ENCODE measurements at regions not wholly inside any gene's neighbourhood (a gene's known extent, or its start where the extent isn't known, plus 50 kb on each side); places are given as distances from the start of the nearest gene placed in this dataset.

GRCh38 chr1:163540727-163541126, 219.0 kb downstream of the NUF2 start:
- no peaks in the 10 kb centered on the region for H3K36me3 ChIP-seq (ENCODE audit: insufficient read depth, low read length)
- H3K4me3 ChIP-seq (ENCODE audit: low read depth, low read length, poor library complexity, severe bottlenecking), result no peak overlapping the region
- DNase-seq (ENCODE audit: low spot score), result no peak
- no TSS peak for BruUV-seq (replicated peaks)
- no peak overlapping the region for H3K27ac ChIP-seq (ENCODE audit: low read depth, low read length, poor library complexity, severe bottlenecking)
- no peaks in the 10 kb centered on the region for H3K9me2 ChIP-seq (ENCODE audit: insufficient read depth, low read length)
- intact Hi-C loops (cut with micrococcal nuclease; ENCODE audit: unreplicated experiment), result no loop called here
- ChIA-PET POLR2A (no interaction called here), CTCF (ENCODE audit: unreplicated experiment) (no interaction called here)
- H3K79me2 ChIP-seq (ENCODE audit: insufficient read depth, low read depth, low read length), result no peaks in the 10 kb centered on the region
- H2AFZ ChIP-seq (ENCODE audit: low read length), result no peak overlapping the region
- TF ChIP-seq EZH2phosphoT487 (IDR thresholded peaks at IDR 0.05; ENCODE audit: borderline replicate concordance, low read depth, low read length), result no peak
- TF ChIP-seq, protein P1, sequence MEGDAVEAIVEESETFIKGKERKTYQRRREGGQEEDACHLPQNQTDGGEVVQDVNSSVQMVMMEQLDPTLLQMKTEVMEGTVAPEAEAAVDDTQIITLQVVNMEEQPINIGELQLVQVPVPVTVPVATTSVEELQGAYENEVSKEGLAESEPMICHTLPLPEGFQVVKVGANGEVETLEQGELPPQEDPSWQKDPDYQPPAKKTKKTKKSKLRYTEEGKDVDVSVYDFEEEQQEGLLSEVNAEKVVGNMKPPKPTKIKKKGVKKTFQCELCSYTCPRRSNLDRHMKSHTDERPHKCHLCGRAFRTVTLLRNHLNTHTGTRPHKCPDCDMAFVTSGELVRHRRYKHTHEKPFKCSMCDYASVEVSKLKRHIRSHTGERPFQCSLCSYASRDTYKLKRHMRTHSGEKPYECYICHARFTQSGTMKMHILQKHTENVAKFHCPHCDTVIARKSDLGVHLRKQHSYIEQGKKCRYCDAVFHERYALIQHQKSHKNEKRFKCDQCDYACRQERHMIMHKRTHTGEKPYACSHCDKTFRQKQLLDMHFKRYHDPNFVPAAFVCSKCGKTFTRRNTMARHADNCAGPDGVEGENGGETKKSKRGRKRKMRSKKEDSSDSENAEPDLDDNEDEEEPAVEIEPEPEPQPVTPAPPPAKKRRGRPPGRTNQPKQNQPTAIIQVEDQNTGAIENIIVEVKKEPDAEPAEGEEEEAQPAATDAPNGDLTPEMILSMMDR (conservative IDR thresholded peaks at IDR 0.05; ENCODE audit: low read length), result no peak
- H3K9me3 ChIP-seq (ENCODE audit: low read length), result no peaks in the 10 kb centered on the region
- H4K20me1 ChIP-seq (ENCODE audit: insufficient read depth, low read length), result no peaks in the 10 kb centered on the region
- H3K4me2 ChIP-seq (ENCODE audit: low read length), result no peak overlapping the region
- no peaks in the 10 kb centered on the region for H3K4me1 ChIP-seq (ENCODE audit: insufficient read depth, low read length, poor library complexity, severe bottlenecking)

DNA sequence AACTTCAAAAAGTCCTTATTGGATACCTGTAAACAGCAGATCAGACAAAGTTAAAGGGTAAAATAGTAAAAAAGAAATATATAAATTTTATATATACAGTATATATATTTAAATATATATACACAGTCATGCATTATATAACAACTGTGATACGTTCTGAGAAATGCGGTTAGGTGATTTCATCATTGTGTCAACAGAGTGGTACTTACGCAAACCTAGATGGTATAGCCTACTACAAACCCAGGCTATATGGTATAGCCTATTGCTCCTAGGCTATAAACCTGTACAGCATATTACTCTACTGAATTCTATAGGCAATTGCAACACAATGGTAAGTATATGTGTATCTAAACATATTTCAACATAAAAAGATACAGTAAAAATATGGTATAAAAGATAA, 222.7 kb downstream of the NUF2 start:
- TF ChIP-seq EZH2phosphoT487 (IDR thresholded peaks at IDR 0.05; ENCODE audit: borderline replicate concordance, low read depth, low read length), result no peak
- DNase-seq (ENCODE audit: low spot score), result no peak
- BruUV-seq (replicated peaks), result no TSS peak
- Histone ChIP-seq H3K36me3 (ENCODE audit: insufficient read depth, low read length) (no peaks in the 10 kb centered on the region), H4K20me1 (ENCODE audit: insufficient read depth, low read length) (no peaks in the 10 kb centered on the region), H3K4me1 (ENCODE audit: insufficient read depth, low read length, poor library complexity, severe bottlenecking) (no peaks in the 10 kb centered on the region), H3K4me2 (ENCODE audit: low read length) (no peak overlapping the region), H3K9me2 (ENCODE audit: insufficient read depth, low read length) (no peaks in the 10 kb centered on the region), H3K27ac (ENCODE audit: low read depth, low read length, poor library complexity, severe bottlenecking) (no peak overlapping the region), H3K9me3 (ENCODE audit: low read length) (no peaks in the 10 kb centered on the region), H3K4me3 (ENCODE audit: low read depth, low read length, poor library complexity, severe bottlenecking) (no peak overlapping the region), H2AFZ (ENCODE audit: low read length) (no peak overlapping the region), H3K79me2 (ENCODE audit: insufficient read depth, low read depth, low read length) (no peaks in the 10 kb centered on the region)
- POLR2A ChIA-PET, result interaction anchor here (0.5 to 1.1 kb wide), 3 partner anchors 13 to 1249 kb away, joined by 3 to 5 read pairs (median 3); no protein-coding TSS in a partner anchor
- CTCF ChIA-PET (ENCODE audit: unreplicated experiment), result interaction anchor here (0.6 kb wide), 1 partner anchor 169 kb away, joined by 3 read pairs; no protein-coding TSS in a partner anchor
- intact Hi-C loops (cut with micrococcal nuclease; ENCODE audit: unreplicated experiment), result no loop called here

DNA sequence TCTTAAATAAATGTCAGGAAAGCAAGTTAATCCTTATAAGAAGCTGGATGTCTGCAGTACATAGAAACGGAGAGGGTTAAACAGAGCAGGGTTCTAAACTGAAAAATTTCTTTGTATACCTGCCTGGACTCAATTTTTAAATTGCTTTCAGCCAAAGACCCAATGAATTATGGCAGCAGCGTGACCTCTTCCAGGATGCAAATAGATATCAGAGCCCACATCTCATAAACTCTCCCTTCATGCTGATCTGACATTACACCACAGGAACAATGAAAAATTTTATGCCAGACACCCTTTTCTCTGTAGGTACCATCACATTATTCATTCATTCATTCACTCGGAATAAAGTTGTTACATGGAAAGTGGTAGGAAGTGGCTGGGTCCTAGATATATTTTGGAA, 236.4 kb downstream of the NUF2 start:
- Histone ChIP-seq H3K36me3 (ENCODE audit: insufficient read depth, low read length) (no peaks in the 10 kb centered on the region), H2AFZ (ENCODE audit: low read length) (no peak overlapping the region), H4K20me1 (ENCODE audit: insufficient read depth, low read length) (no peaks in the 10 kb centered on the region), H3K9me2 (ENCODE audit: insufficient read depth, low read length) (no peaks in the 10 kb centered on the region), H3K4me2 (ENCODE audit: low read length) (no peak overlapping the region), H3K4me3 (ENCODE audit: low read depth, low read length, poor library complexity, severe bottlenecking) (no peak overlapping the region), H3K27ac (ENCODE audit: low read depth, low read length, poor library complexity, severe bottlenecking) (no peak overlapping the region), H3K79me2 (ENCODE audit: insufficient read depth, low read depth, low read length) (no peaks in the 10 kb centered on the region), H3K9me3 (ENCODE audit: low read length) (no peaks in the 10 kb centered on the region), H3K4me1 (ENCODE audit: insufficient read depth, low read length, poor library complexity, severe bottlenecking) (no peaks in the 10 kb centered on the region)
- ChIA-PET POLR2A (interaction anchor here (0.6 kb wide), 1 partner anchor 462 kb away, joined by 3 read pairs; no protein-coding TSS in a partner anchor), CTCF (ENCODE audit: unreplicated experiment) (no interaction called here)
- no peak for TF ChIP-seq EZH2phosphoT487 (IDR thresholded peaks at IDR 0.05; ENCODE audit: borderline replicate concordance, low read depth, low read length)
- TF ChIP-seq, protein P1 (conservative IDR thresholded peaks at IDR 0.05; ENCODE audit: low read length), result no peak
- intact Hi-C loops (cut with micrococcal nuclease; ENCODE audit: unreplicated experiment), result no loop called here
- no TSS peak for BruUV-seq (replicated peaks)
- DNase-seq (ENCODE audit: low spot score), result no peak
